ENCODE measurements at regions not wholly inside any gene's neighbourhood (a gene's known extent, or its start where the extent isn't known, plus 50 kb on each side); places are given as distances from the start of the nearest gene placed in this dataset.

- TF ChIP-seq ZNF687 (IDR thresholded peaks at IDR 0.05), result no peak
- no peak for TF ChIP-seq CTCF (IDR thresholded peaks at IDR 0.05 in 2 of 3, conservative IDR thresholded peaks at IDR 0.05 in 1 of 3; ENCODE audit: control insufficient read depth in 2 of 3, extremely low read depth in 1 of 3, insufficient read depth in 1 of 3, low read depth in 3 of 3, low read length in 3 of 3)
- TF ChIP-seq RELA (IDR thresholded peaks at IDR 0.05; ENCODE audit: borderline replicate concordance, partially characterized antibody), result no peak
- no peak for TF ChIP-seq POLR2AphosphoS5 (IDR thresholded peaks at IDR 0.05; ENCODE audit: low read length)
- no peak for TF ChIP-seq POLR2A (IDR thresholded peaks at IDR 0.05; ENCODE audit: low read depth, low read length)
- no peak for TF ChIP-seq NRF1 (conservative IDR thresholded peaks at IDR 0.05; ENCODE audit: low read depth, low read length)
- no peak for TF ChIP-seq NR2C2 (IDR thresholded peaks at IDR 0.05; ENCODE audit: borderline replicate concordance, control insufficient read depth, insufficient read length, low read depth)
- TF ChIP-seq ZNF384 (IDR thresholded peaks at IDR 0.05; ENCODE audit: borderline replicate concordance, low read depth, low read length), result no peak
- no peak for TF ChIP-seq RAD21 (IDR thresholded peaks at IDR 0.05; ENCODE audit: insufficient read depth, low read depth, low read length)
- no peak for TF ChIP-seq EP300 (IDR thresholded peaks at IDR 0.05; ENCODE audit: borderline replicate concordance in 1 of 2, control insufficient read depth in 1 of 2, low read depth in 2 of 2, low read length in 2 of 2)
- TF ChIP-seq POLR2AphosphoS2 (IDR thresholded peaks at IDR 0.05; ENCODE audit: low read depth, low read length), result no peak
- TF ChIP-seq EZH2 (IDR thresholded peaks at IDR 0.05; ENCODE audit: borderline replicate concordance, control insufficient read depth, low read depth, low read length), result no peak
- no peak for TF ChIP-seq SREBF2 (IDR thresholded peaks at IDR 0.05; ENCODE audit: low read length)
- no peak for TF ChIP-seq CBFB (IDR thresholded peaks at IDR 0.05; ENCODE audit: low read depth)
These were observed 176.0 kb upstream of the FOXQ1 start for GRCh38 chr6:1135726-1136414.

All from GM12878 (cell line).